ENCODE measurements at regions not wholly inside any gene's neighbourhood (a gene's known extent, or its start where the extent isn't known, plus 50 kb on each side); places are given as distances from the start of the nearest gene placed in this dataset.

- no peaks in the 10 kb centered on the region for H3K36me3 ChIP-seq (ENCODE audit: insufficient read depth, low read length)
- no peaks in the 10 kb centered on the region for H3K27me3 ChIP-seq (ENCODE audit: insufficient read depth, low read depth, low read length)
- no peaks in the 10 kb centered on the region for H3K9me3 ChIP-seq (ENCODE audit: low read length)
- no peaks in the 10 kb centered on the region for H3K79me2 ChIP-seq (replicated peaks; ENCODE audit: insufficient read depth, low read length)
- no peaks in the 10 kb centered on the region for H4K20me1 ChIP-seq (ENCODE audit: insufficient read depth)
- no peak overlapping the region for H3K27ac ChIP-seq (ENCODE audit: low read length)
- H2AFZ ChIP-seq (ENCODE audit: low read depth, low read length) = no peak overlapping the region
- no peak overlapping the region for H3K9ac ChIP-seq (ENCODE audit: low read length)
- no peaks in the 10 kb centered on the region for H3F3A ChIP-seq (ENCODE audit: insufficient read depth, low read length, poor library complexity, severe bottlenecking)
- H3K4me2 ChIP-seq (ENCODE audit: low read length) = no peak overlapping the region
- no peak overlapping the region for H3K4me3 ChIP-seq (ENCODE audit: low read length)
- TF ChIP-seq CTCF (IDR thresholded peaks at IDR 0.05; ENCODE audit: poor library complexity, severe bottlenecking) (no peak), EP300 (conservative IDR thresholded peaks at IDR 0.05; ENCODE audit: poor library complexity, severe bottlenecking) (no peak), TAF1 (IDR thresholded peaks at IDR 0.05; ENCODE audit: low read depth) (no peak), REST (IDR thresholded peaks at IDR 0.05; ENCODE audit: borderline replicate concordance) (no peak), RAD21 (conservative IDR thresholded peaks at IDR 0.05) (no peak), SMC3 (conservative IDR thresholded peaks at IDR 0.05; ENCODE audit: poor library complexity) (no peak), EZH2 (IDR thresholded peaks at IDR 0.05; ENCODE audit: borderline replicate concordance, insufficient read depth, low read length, poor library complexity, severe bottlenecking) (no peak), MXI1 (conservative IDR thresholded peaks at IDR 0.05; ENCODE audit: poor library complexity, severe bottlenecking) (no peak), POLR2AphosphoS5 (IDR thresholded peaks at IDR 0.05) (no peak)
- no peaks in the 10 kb centered on the region for H3K9me2 ChIP-seq (ENCODE audit: insufficient read depth, low read length)
Observed at GRCh38 chr7:118389629-118390028, 165.1 kb downstream of the ANKRD7 start.

DNA sequence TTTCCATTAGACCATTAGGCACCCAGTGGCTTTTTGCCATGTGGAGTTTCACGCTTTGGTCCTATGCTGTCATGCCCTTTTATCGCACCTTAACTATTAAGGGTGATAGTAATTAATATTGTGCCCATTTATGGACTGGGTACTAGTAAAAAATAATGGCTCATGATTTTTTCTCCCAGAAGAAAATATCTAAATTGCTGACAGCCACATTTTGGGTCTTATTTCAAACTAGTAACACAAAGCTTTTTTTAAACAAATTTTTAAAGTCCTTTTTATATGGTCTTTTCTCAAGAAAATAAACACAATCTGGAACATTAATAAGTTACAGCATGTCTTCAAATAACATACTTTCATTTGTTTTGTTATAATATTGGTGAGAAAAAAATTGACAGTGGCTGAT lies 179.7 kb downstream of the ANKRD7 start:
- TF ChIP-seq EP300 (conservative IDR thresholded peaks at IDR 0.05; ENCODE audit: poor library complexity, severe bottlenecking) = no peak
- TF ChIP-seq REST (IDR thresholded peaks at IDR 0.05; ENCODE audit: borderline replicate concordance) = no peak
- no peak for TF ChIP-seq POLR2AphosphoS5 (IDR thresholded peaks at IDR 0.05)
- no peak for TF ChIP-seq EZH2 (IDR thresholded peaks at IDR 0.05; ENCODE audit: borderline replicate concordance, insufficient read depth, low read length, poor library complexity, severe bottlenecking)
- no peak for TF ChIP-seq RAD21 (conservative IDR thresholded peaks at IDR 0.05)
- TF ChIP-seq MXI1 (conservative IDR thresholded peaks at IDR 0.05; ENCODE audit: poor library complexity, severe bottlenecking) = no peak
- no peak for TF ChIP-seq SMC3 (conservative IDR thresholded peaks at IDR 0.05; ENCODE audit: poor library complexity)
- no peak for TF ChIP-seq CTCF (IDR thresholded peaks at IDR 0.05; ENCODE audit: poor library complexity, severe bottlenecking)
- TF ChIP-seq TAF1 (IDR thresholded peaks at IDR 0.05; ENCODE audit: low read depth) = no peak
- Histone ChIP-seq H3K9ac (ENCODE audit: low read length) (no peak overlapping the region), H3K27me3 (ENCODE audit: insufficient read depth, low read depth, low read length) (no peaks in the 10 kb centered on the region), H3K4me2 (ENCODE audit: low read length) (no peak overlapping the region), H3K79me2 (replicated peaks; ENCODE audit: insufficient read depth, low read length) (no peaks in the 10 kb centered on the region), H2AFZ (ENCODE audit: low read depth, low read length) (no peak overlapping the region), H3K27ac (ENCODE audit: low read length) (no peak overlapping the region), H3F3A (ENCODE audit: insufficient read depth, low read length, poor library complexity, severe bottlenecking) (no peaks in the 10 kb centered on the region), H3K36me3 (ENCODE audit: insufficient read depth, low read length) (no peaks in the 10 kb centered on the region), H4K20me1 (ENCODE audit: insufficient read depth) (no peaks in the 10 kb centered on the region), H3K9me3 (ENCODE audit: low read length) (no peaks in the 10 kb centered on the region), H3K4me3 (ENCODE audit: low read length) (no peak overlapping the region), H3K9me2 (ENCODE audit: insufficient read depth, low read length) (no peaks in the 10 kb centered on the region)

Data from neural cell (in vitro differentiated cells).